WI38 (cell line): ENCODE measurements at regions not wholly inside any gene's neighbourhood (a gene's known extent, or its start where the extent isn't known, plus 50 kb on each side); places are given as distances from the start of the nearest gene placed in this dataset.
A peak's percentile ranks its signal among the peaks of the same experiment; 100 is the strongest.

Source experiments
- H3K4me3 ChIP-seq: 2 replicates; pipeline ENCODE4 v1.5.1; 2011; ENCODE audit warnings: low read depth, mild to moderate bottlenecking, control low read depth, low read length
- TF ChIP-seq, protein P1 (sequence below): IDR thresholded peaks from 2 replicates; pipeline ENCODE4 v1.5.1; 2012; ENCODE audit warnings: low read depth, mild to moderate bottlenecking, control low read depth, low read length

- TF ChIP-seq, protein P1, sequence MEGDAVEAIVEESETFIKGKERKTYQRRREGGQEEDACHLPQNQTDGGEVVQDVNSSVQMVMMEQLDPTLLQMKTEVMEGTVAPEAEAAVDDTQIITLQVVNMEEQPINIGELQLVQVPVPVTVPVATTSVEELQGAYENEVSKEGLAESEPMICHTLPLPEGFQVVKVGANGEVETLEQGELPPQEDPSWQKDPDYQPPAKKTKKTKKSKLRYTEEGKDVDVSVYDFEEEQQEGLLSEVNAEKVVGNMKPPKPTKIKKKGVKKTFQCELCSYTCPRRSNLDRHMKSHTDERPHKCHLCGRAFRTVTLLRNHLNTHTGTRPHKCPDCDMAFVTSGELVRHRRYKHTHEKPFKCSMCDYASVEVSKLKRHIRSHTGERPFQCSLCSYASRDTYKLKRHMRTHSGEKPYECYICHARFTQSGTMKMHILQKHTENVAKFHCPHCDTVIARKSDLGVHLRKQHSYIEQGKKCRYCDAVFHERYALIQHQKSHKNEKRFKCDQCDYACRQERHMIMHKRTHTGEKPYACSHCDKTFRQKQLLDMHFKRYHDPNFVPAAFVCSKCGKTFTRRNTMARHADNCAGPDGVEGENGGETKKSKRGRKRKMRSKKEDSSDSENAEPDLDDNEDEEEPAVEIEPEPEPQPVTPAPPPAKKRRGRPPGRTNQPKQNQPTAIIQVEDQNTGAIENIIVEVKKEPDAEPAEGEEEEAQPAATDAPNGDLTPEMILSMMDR = no peak
Measured at GRCh38 chr7:84450772-84451171, 256.2 kb upstream of the SEMA3A start.

DNA sequence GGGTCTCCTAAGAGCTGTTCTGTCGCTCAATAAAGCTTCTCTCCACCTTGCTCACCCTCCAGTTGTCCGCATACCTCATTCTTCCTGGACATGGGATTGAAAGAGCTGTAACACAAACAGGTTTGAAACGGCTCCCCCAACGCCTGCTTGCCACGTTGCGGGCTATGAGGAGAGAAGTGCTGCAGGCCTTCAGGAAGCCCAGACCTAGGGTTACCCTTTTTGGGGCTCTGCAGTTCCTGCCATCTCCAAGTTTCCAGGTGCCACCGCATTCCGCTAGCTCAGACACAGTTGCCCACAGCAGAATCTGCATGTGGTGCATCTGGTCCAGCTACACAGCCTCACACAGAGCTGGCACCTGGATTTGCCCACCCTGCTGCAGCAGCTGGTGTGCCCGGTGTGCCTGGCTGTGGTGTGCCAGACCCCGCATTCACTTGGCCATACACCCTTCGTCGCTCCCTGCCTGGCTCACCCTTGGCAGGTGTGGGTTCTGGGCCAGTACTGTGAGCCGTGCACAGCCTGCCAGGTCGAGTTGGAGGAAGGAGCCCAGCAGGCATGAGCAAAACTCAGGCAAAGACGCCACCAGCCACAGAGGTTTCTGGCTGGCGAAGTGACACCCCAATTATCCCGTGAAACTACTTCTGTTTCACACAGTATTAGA lies 253.2 kb upstream of the SEMA3A start:
- TF ChIP-seq, protein P1 = no peak
- no peak overlapping the region for H3K4me3 ChIP-seq

More at GRCh38 chr7:84450772-84451171, 256.2 kb upstream of the SEMA3A start:
- H3K4me3 ChIP-seq = no peak overlapping the region

- H3K4me3 ChIP-seq = no peak overlapping the region
- TF ChIP-seq, protein P1 = no peak
Measured at GRCh38 chr7:84446991-84447480, 252.4 kb upstream of the SEMA3A start.

DNA sequence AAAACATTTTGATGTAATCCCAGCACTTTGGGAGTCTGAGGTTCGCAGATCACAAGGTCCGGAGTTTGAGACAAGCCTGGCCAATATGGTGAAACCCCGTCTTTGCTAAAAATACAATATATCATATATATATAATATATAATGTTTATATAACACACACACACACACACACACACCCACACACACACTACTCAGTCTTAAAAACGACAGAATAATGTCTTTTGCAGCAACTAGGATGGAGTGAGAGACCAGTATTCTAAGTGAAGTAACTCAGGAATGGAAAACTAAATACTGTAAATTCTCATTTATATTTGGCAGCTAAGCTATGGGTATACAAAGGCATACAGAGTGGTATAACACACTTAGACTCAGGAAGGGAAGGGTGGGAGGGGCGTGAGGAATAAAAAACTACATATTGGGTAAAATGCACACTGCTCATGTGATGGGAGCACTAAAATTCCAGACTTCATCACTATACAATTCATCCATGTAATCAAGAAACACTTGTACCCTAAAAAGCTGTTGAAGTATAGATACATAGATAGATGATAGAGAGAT lies 231.2 kb upstream of the SEMA3A start:
- H3K4me3 ChIP-seq = no peak overlapping the region
- TF ChIP-seq, protein P1 = no peak

DNA sequence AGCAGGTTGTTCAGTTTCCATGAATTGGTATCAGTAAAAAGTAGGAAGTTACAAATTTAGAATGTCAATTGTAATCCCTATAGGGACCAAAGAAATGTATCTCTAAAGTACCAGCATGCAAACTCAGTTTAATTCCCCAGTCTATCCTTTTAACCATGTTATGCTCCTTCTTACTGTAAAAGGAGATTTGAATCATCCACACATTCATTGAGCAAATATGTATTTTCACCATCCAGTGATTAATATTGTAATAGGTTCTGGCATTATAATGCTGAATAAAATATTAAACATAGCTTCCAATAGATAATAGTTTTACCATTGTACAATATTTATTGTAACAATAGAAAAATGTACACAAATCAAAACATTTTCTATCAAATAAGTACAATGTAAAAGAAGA lies 228.2 kb upstream of the SEMA3A start:
- TF ChIP-seq, protein P1 = no peak
- H3K4me3 ChIP-seq = no peak overlapping the region

- TF ChIP-seq, protein P1 = no peak
- peak overlapping the region; percentile 40 for H3K4me3 ChIP-seq
Measured at GRCh38 chr7:84412161-84412969, 217.8 kb upstream of the SEMA3A start.

GRCh38 chr7:84399661-84400060 lies 205.1 kb upstream of the SEMA3A start:
- TF ChIP-seq, protein P1 = no peak
- no peak overlapping the region for H3K4me3 ChIP-seq
